ENCODE measurements at regions not wholly inside any gene's neighbourhood (a gene's known extent, or its start where the extent isn't known, plus 50 kb on each side); places are given as distances from the start of the nearest gene placed in this dataset.
"Not testable (repeated sequence)": the region's sequence is repeated elsewhere in the genome, so short reads cannot be mapped to it uniquely, and the experiment has no call there.

- WGBS, 2 experiments, result 93 to 94% methylated on average over 11 of the region's 11 CpGs
- H3K36me3 ChIP-seq (ENCODE audit: control insufficient read depth, insufficient read depth, low read length); H3K4me1 ChIP-seq (ENCODE audit: control insufficient read depth, insufficient read depth, low read length); H3K27me3 ChIP-seq (ENCODE audit: control insufficient read depth, insufficient read depth, low read length, poor library complexity, severe bottlenecking); H3K4me3 ChIP-seq (ENCODE audit: insufficient read depth, low read depth, low read length); H3K9me3 ChIP-seq (ENCODE audit: control insufficient read depth, low read length); H3K27ac ChIP-seq (ENCODE audit: insufficient read depth, low read depth, low read length, poor library complexity, severe bottlenecking): not testable (repeated sequence)
Observed at GRCh38 chr17:27365329-27365945, 71.5 kb downstream of the WSB1 start.

GRCh38 chr17:27366437-27366836 is 72.5 kb downstream of the WSB1 start:
- Histone ChIP-seq H3K27ac (ENCODE audit: insufficient read depth, low read depth, low read length, poor library complexity, severe bottlenecking) (no peak overlapping the region), H3K4me3 (ENCODE audit: insufficient read depth, low read depth, low read length) (no peak overlapping the region), H3K9me3 (ENCODE audit: control insufficient read depth, low read length) (no peaks in the 10 kb centered on the region), H3K27me3 (ENCODE audit: control insufficient read depth, insufficient read depth, low read length, poor library complexity, severe bottlenecking) (no peaks in the 10 kb centered on the region), H3K4me1 (ENCODE audit: control insufficient read depth, insufficient read depth, low read length) (no peaks in the 10 kb centered on the region), H3K36me3 (ENCODE audit: control insufficient read depth, insufficient read depth, low read length) (no peaks in the 10 kb centered on the region)
- 93 to 94% methylated on average over 5 of the region's 5 CpGs for WGBS, 2 experiments

GRCh38 chr17:27367121-27367981 is 73.4 kb downstream of the WSB1 start:
- 84% methylated on average over 17 of the region's 17 CpGs for WGBS, 2 experiments
- no peaks in the 10 kb centered on the region for H3K36me3 ChIP-seq (ENCODE audit: control insufficient read depth, insufficient read depth, low read length)
- H3K27me3 ChIP-seq (ENCODE audit: control insufficient read depth, insufficient read depth, low read length, poor library complexity, severe bottlenecking), result no peaks in the 10 kb centered on the region
- no peaks in the 10 kb centered on the region for H3K4me1 ChIP-seq (ENCODE audit: control insufficient read depth, insufficient read depth, low read length)
- no peak overlapping the region for H3K27ac ChIP-seq (ENCODE audit: insufficient read depth, low read depth, low read length, poor library complexity, severe bottlenecking)
- no peak overlapping the region for H3K4me3 ChIP-seq (ENCODE audit: insufficient read depth, low read depth, low read length)
- no peaks in the 10 kb centered on the region for H3K9me3 ChIP-seq (ENCODE audit: control insufficient read depth, low read length)

DNA sequence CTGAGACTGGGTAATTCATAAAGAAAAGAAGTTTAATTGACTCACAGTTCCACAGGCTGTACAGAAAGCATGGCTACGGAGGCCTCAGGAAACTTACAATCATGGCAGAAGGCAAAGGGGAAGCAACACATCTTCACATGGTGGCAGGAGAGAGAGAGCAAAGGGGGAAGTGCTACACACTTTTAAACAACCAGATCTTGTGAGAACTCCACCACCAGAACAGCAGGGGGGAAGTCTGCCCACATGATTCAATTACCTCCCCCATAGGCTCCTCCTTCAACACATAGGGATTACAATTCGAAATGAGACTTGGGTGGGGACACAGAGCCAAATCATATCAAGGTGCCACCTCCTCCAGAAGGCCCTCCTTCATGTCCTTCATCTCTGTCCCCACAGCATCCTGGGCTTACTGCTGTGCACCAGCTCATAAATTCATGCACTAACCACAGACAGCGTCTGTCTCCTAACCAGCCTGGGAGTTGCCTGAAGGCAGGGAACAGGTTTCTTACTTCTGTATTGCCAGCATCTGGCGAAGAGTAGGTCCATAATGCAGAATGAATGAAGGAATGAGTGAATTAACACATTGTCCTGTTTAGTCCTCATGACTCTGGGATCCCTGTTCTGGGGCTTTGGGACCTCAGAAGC is 74.4 kb downstream of the WSB1 start:
- Histone ChIP-seq H3K27ac (ENCODE audit: insufficient read depth, low read depth, low read length, poor library complexity, severe bottlenecking) (no peak overlapping the region), H3K36me3 (ENCODE audit: control insufficient read depth, insufficient read depth, low read length) (no peaks in the 10 kb centered on the region), H3K4me1 (ENCODE audit: control insufficient read depth, insufficient read depth, low read length) (no peaks in the 10 kb centered on the region), H3K27me3 (ENCODE audit: control insufficient read depth, insufficient read depth, low read length, poor library complexity, severe bottlenecking) (no peaks in the 10 kb centered on the region), H3K9me3 (ENCODE audit: control insufficient read depth, low read length) (no peaks in the 10 kb centered on the region), H3K4me3 (ENCODE audit: insufficient read depth, low read depth, low read length) (no peak overlapping the region)
- WGBS, 2 experiments, result 86 to 91% methylated on average over 4 of the region's 4 CpGs

DNA sequence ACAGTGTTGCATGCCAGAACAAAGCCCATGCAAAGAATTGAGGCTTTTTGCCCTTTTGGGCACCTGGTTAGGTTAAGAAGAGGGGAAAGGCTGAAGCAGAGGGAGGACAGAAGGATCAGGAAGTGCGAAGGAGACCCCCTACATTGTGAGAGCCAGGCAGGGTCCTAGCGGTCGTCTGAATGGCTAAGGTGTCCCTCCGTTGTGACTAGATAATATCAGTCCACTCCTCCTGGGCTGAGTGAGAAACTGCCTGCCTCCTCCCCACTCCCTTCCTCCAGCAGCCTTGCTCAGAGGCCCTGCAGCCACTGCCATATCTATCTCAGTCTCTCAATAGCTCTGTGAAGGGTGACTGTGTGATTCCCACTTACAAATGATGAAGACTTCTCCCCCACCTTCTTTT is 75.1 kb downstream of the WSB1 start:
- 82 to 88% methylated on average over 4 of the region's 4 CpGs for WGBS, 2 experiments

GRCh38 chr17:27370776-27371175 is 76.9 kb downstream of the WSB1 start:
- 82 to 94% methylated on average over 1 of the region's 1 CpG for WGBS, 2 experiments
- no peaks in the 10 kb centered on the region for H3K4me1 ChIP-seq (ENCODE audit: control insufficient read depth, insufficient read depth, low read length)

More for the DNA sequence above, 75.1 kb downstream of the WSB1 start:
- Histone ChIP-seq H3K36me3 (ENCODE audit: control insufficient read depth, insufficient read depth, low read length) (no peaks in the 10 kb centered on the region), H3K27ac (ENCODE audit: insufficient read depth, low read depth, low read length, poor library complexity, severe bottlenecking) (no peak overlapping the region), H3K4me3 (ENCODE audit: insufficient read depth, low read depth, low read length) (no peak overlapping the region), H3K9me3 (ENCODE audit: control insufficient read depth, low read length) (no peaks in the 10 kb centered on the region), H3K27me3 (ENCODE audit: control insufficient read depth, insufficient read depth, low read length, poor library complexity, severe bottlenecking) (no peaks in the 10 kb centered on the region), H3K4me1 (ENCODE audit: control insufficient read depth, insufficient read depth, low read length) (no peaks in the 10 kb centered on the region)

DNA sequence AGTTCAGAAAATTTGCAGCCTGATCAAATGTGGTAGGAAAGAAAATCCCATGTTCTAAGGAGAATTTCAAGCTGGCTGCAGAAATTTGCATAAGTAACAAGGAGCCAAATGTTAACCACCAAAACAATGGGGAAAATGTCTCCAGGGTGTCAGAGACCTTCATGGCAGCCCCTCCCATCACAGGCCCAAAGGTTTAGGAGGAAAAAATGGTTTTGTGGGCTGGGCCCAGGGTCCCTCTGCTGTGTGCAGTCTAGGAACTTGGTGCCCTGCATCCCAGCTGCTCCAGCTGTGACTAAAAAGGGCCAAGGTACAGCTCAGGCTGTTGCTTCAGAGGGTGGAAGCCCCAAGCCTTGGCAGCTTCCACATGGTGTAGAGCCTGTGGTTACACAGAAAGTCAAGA is 79.8 kb downstream of the WSB1 start:
- not testable (repeated sequence) for H3K9me3 ChIP-seq (ENCODE audit: control insufficient read depth, low read length); H3K27me3 ChIP-seq (ENCODE audit: control insufficient read depth, insufficient read depth, low read length, poor library complexity, severe bottlenecking); H3K4me1 ChIP-seq (ENCODE audit: control insufficient read depth, insufficient read depth, low read length); H3K4me3 ChIP-seq (ENCODE audit: insufficient read depth, low read depth, low read length); H3K36me3 ChIP-seq (ENCODE audit: control insufficient read depth, insufficient read depth, low read length); H3K27ac ChIP-seq (ENCODE audit: insufficient read depth, low read depth, low read length, poor library complexity, severe bottlenecking)

More at GRCh38 chr17:27370776-27371175, 76.9 kb downstream of the WSB1 start:
- Histone ChIP-seq H3K27ac (ENCODE audit: insufficient read depth, low read depth, low read length, poor library complexity, severe bottlenecking) (no peak overlapping the region), H3K4me3 (ENCODE audit: insufficient read depth, low read depth, low read length) (no peak overlapping the region), H3K36me3 (ENCODE audit: control insufficient read depth, insufficient read depth, low read length) (no peaks in the 10 kb centered on the region), H3K9me3 (ENCODE audit: control insufficient read depth, low read length) (no peaks in the 10 kb centered on the region), H3K27me3 (ENCODE audit: control insufficient read depth, insufficient read depth, low read length, poor library complexity, severe bottlenecking) (no peaks in the 10 kb centered on the region)

DNA sequence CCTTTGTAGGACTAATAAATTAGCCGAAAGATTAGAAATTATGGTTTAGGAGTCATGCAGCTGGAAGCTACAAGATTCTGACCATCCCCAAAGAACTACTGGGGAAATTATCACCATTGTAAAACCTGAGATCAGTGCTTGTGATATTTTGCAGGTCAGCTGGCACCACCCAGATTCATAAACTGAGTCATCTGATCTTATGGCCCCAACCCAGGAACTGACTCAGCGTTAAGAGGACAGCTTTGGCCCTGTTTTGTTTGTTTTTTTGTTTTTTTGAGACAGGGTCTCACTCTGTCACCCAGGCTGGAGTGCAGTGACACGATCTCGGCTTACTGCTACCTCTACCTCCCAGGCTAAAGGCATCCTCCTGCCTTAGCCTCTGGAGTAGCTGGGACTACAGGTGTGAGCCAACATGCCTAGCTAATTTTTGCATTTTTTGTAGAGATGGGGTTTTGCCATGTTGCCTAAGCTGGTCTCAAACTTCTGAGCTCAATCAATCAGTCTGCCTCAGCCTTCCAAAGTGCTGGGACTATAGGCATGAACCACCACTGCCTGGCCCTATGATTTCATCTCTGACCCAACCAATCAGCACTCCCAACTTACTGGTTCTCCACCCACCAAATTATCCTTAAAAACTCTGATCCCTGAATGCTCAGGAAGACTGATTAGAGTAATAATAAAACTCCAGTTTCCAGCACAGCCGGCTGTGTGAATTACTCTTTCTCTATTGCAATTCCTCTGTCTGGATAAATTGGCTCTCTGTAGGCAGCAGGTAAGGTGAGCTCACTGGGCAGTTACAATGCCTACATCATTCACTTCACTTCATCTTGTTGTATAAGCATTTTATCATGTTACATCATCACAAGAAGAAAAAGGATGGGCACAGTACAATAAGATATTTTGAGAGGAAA is 79.4 kb upstream of the KSR1 start:
- Histone ChIP-seq H3K4me1 (ENCODE audit: control insufficient read depth, insufficient read depth, low read length) (peaks cover 10% of the 10 kb centered on the region), H3K27ac (ENCODE audit: insufficient read depth, low read depth, low read length, poor library complexity, severe bottlenecking) (no peak overlapping the region), H3K9me3 (ENCODE audit: control insufficient read depth, low read length) (no peaks in the 10 kb centered on the region), H3K4me3 (ENCODE audit: insufficient read depth, low read depth, low read length) (no peak overlapping the region), H3K27me3 (ENCODE audit: control insufficient read depth, insufficient read depth, low read length, poor library complexity, severe bottlenecking) (no peaks in the 10 kb centered on the region), H3K36me3 (ENCODE audit: control insufficient read depth, insufficient read depth, low read length) (no peaks in the 10 kb centered on the region)
- 91 to 95% methylated on average over 5 of the region's 5 CpGs for WGBS, 2 experiments

DNA sequence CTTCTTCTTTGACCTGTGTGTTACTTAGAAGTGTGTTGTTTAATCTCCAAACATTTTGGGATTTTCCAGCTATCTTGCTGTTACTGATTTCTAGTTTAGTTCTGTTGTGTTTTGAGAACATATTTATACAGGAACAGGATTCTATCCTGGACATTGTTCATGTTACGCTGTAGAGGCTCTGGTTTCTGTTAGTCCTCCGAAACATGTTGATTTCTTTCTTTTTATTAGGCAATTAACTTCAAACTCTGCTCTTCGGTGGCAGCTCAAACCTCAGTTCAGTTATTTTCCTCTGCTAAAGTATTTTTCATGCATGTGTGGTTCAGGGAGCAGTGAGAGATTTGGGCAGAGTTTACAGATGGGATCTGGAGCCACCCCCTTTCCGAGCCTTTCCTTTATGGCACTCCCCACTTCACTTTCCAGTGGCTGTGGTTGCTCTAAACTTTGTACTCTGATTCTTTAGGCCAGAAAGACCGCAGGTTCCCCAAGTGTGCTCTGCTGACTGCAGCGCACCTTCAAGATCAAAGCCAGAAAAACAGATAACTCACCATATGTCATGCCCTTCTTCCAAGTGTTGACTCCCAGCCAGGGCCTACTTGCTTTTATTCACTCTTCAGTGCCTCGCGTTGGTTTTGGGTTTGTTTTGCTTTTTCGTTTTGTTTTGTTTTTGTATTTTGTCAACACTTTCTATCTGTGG is 77.6 kb upstream of the KSR1 start:
- Histone ChIP-seq H3K9me3 (ENCODE audit: control insufficient read depth, low read length) (no peaks in the 10 kb centered on the region), H3K4me3 (ENCODE audit: insufficient read depth, low read depth, low read length) (no peak overlapping the region), H3K27ac (ENCODE audit: insufficient read depth, low read depth, low read length, poor library complexity, severe bottlenecking) (no peak overlapping the region), H3K27me3 (ENCODE audit: control insufficient read depth, insufficient read depth, low read length, poor library complexity, severe bottlenecking) (no peaks in the 10 kb centered on the region), H3K36me3 (ENCODE audit: control insufficient read depth, insufficient read depth, low read length) (no peaks in the 10 kb centered on the region), H3K4me1 (ENCODE audit: control insufficient read depth, insufficient read depth, low read length) (peaks cover 10% of the 10 kb centered on the region)
- 93 to 95% methylated on average over 9 of the region's 9 CpGs for WGBS, 2 experiments

Measured in ectodermal cell (in vitro differentiated cells).